ENCODE measurements at regions not wholly inside any gene's neighbourhood (a gene's known extent, or its start where the extent isn't known, plus 50 kb on each side); places are given as distances from the start of the nearest gene placed in this dataset.

DNA sequence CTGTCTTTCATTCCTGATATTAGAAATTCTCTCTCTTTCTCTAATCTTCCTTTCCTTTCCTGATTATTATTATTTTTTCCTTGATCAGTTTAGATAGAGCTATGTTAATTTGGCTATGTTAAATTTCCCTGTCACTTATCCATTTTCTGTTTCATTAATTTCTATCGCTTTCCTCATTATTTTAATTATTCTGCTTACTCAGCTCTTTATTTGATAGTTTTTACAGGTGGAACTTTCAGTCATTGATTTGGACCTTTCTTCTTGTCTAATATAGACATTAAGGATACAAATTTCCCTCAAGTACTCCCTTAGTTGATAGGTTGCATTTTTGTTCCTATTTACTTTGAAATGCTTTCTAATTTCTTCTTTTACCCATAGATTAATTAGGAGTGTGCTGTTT lies 442.3 kb downstream of the CDH26 start:
- no peak for DNase-seq

DNA sequence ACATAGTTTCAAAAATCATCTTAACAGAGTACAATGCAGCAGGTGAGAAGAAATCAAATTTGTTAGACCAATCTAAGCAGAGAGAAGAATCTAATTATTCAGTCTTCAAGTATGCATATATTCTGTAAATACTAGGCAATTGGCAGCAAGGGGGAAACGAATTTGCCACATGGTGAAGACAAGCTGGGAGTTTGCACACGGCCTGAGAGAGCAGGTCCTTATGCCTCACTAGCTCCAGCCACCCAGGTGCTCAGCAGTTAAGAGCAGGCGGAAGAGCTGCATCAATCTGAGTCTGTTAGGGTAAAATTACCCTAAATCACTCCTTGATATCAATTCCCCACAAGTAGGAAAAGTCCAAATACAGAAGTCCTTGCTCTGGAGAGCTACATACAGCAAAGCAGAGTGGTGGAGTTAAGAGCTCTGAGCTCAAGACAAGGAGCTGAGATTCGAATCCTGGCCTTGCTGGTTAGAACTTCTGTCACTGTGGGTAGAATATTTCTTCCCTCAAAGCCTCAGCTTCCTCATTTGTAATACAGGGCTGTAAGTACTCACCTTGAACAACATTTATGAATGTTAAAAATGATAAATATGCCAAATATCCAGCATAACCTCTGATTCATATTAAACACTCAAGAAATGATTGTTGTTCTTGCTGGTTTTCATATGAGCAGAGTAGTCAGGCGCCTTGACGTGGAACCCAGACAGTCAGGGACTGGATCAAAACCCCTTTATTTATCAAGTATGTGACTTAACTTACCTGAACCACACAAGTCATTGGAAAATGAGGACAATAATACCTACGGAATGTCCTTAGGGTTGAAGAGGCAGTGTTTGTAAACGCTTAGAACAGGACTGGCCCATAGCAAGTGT lies 444.2 kb downstream of the CDH26 start:
- no peak for DNase-seq

GRCh38 chr20:60403105-60403741 lies 445.0 kb downstream of the CDH26 start:
- DNase-seq = no peak

GRCh38 chr20:60407011-60407771 lies 449.0 kb downstream of the CDH26 start:
- DNase-seq = no peak

DNA sequence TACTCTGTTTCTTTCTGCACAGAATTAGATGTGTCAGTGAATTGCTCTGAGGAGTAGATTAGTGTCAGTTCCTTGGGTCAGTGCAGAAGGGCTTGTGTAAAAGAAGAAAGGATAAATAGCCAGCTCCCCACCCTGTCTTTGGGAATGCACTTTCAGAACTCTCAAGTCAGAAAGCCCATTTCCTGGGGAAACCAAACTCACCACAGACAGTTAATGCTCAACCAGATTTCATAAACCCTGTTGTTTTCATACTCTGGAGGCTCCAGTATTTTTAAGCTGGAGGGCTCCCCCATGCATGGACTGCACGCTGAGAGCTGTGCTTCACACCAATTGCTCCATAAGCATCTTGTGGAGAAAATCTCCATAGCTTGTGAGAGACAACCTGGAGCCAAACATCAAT lies 449.7 kb downstream of the CDH26 start:
- no peak for DNase-seq

DNA sequence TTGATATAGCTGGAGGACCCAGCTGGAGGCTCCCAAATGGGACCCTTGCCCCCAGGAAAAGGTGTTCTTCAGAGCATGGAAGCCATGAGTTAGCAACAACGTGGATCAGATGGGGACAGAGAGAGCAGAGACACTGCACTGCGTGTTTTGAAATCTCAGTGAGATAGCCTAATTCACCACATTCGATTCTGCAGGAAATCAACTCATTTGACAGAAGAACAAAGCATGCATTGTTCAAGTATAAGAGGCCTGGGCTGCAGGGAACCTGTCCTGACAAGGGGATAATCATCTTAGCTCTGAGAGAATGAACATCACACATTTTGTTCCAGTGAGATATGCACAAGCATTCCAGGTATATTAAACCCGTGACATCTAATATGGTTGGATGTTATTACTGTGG lies 450.2 kb downstream of the CDH26 start:
- no peak for DNase-seq

DNA sequence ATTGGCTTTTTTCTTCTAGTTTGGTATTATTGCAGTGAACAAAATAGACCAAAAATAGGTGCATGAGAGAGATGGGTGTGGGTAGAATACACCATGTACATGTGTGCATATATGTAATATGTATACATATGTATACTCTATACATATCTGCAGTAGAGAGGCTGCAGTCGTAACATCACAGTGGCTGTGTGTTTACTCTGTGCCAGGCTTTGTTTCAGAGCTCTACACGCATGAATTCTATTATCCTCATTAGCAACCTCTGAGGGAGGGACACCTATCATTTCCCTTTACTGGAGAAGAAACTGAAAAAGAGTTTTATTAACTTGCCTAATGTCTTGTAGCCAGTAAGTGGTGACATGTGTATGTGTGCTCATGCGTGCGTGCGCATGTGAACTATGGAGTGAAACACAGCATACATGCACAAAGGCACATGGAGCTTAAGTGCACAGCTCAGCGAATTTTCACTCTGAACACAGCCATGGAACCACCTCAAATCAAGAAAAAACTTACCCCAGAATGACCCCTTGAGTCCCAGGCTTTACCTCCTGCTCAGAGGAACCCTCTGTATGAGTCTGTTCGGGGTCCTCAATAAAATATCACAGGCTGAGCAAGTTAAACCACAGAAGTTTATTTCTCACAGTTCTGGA lies 452.5 kb downstream of the CDH26 start:
- DNase-seq = no peak

DNA sequence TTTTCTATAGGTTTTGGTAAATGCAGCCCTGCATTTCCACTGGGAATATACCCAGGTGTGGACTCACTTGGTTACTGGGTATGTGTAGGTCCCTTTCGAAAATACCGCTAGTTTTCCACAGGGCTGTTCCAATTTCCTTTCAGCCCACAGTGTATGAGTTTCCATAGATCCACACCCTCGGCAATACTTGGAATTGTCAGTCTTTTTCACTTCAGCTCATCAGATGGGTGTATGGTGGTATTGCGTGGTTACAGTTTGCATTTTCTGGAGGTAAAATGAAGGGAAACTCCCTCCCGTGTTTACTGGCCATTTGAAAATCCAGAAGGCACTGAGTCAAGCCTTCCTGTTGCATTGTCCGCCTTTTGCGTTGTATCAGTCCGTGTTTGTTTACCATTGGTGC lies 453.6 kb downstream of the CDH26 start:
- DNase-seq = no peak

GRCh38 chr20:60420676-60421229 lies 462.5 kb downstream of the CDH26 start:
- DNase-seq = no peak

GRCh38 chr20:60422848-60423247 lies 464.6 kb downstream of the CDH26 start:
- DNase-seq = no peak

- no peak for DNase-seq
Observed at GRCh38 chr20:60424267-60424902, 466.2 kb downstream of the CDH26 start.

DNA sequence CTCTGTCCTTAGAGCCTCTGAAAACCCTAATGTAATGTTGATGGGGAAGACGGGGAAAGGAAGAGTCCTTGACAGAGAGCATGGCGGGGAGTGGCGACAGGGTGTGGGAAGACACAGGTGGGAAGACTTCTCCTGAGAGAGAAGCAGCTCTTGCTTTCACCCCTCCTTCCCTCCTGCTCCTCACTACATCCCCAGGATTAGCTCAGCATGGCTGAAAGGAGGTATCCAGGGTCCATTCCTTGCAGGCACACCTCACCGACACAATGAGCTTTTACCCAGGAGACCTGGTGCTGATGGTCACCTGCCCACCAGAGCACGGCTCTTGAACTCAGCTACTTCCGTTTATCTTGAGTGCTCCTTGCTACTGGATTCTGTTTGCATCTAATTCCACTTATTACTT lies 469.3 kb downstream of the CDH26 start:
- DNase-seq = no peak

DNA sequence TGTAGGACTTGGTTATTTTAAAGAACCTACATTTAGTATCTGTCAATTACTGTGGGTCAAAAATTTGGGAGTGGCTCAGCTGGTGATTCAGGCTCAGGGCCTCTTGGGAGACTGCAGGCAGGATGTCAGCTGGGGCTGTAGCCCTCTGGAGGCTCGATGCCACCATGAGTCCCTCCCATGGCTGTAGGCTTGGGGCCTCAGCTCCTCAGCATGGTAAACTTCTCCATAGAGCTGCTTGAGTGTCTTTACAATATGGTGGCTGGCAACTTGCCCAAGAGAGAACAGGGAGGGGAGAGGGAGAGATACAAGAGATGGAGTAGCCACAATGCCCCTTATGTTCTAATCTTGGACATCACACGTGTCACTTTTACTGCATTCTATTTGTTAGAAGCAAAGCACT lies 470.4 kb downstream of the CDH26 start:
- no peak for DNase-seq

- no peak for DNase-seq
Observed at GRCh38 chr20:60430516-60431001, 472.3 kb downstream of the CDH26 start.

GRCh38 chr20:60431349-60431748 lies 473.1 kb downstream of the CDH26 start:
- no peak for DNase-seq

GRCh38 chr20:60437418-60437817 lies 479.2 kb downstream of the CDH26 start:
- DNase-seq = no peak

DNA sequence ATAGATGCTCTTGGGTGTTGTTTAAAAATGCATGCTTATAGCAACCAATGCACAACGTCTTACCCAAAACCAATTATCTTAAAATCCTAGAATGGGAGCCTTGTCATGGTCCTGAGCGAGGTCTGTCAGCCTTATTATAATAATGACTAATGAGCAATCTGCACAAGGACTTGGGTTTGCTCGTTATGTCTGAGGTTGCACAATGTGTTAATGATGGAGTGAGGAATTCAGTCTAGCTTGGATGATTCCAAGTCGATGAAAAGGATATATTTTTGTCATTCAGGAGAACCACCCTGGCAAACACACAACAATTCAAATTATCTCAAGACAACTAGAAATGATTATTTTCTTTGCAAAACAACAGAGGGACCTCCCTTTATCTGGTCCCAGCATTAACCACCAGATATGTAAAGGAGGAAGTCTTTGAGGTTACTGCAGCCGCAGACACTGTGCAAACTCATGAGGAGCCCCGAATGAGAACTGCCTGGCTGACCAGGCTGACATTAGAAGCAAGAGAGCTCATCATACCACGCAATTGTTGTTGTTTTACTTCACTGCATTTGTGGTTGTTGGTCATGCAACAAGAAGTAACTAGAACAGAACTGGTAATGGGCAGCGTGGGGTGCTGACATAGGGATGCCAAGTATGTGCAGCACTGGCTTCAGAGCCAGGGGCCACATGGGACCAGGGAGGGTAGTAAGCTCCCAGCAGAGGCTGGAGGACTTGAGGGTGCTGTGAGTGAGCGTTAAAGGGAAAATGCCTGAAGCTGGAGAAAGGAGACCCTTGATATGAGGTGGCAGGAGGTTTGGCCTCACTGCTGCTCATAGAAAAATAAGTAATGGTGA lies 488.3 kb downstream of the CDH26 start:
- DNase-seq = no peak

GRCh38 chr20:60447703-60448102 lies 489.5 kb downstream of the CDH26 start:
- DNase-seq = no peak

DNA sequence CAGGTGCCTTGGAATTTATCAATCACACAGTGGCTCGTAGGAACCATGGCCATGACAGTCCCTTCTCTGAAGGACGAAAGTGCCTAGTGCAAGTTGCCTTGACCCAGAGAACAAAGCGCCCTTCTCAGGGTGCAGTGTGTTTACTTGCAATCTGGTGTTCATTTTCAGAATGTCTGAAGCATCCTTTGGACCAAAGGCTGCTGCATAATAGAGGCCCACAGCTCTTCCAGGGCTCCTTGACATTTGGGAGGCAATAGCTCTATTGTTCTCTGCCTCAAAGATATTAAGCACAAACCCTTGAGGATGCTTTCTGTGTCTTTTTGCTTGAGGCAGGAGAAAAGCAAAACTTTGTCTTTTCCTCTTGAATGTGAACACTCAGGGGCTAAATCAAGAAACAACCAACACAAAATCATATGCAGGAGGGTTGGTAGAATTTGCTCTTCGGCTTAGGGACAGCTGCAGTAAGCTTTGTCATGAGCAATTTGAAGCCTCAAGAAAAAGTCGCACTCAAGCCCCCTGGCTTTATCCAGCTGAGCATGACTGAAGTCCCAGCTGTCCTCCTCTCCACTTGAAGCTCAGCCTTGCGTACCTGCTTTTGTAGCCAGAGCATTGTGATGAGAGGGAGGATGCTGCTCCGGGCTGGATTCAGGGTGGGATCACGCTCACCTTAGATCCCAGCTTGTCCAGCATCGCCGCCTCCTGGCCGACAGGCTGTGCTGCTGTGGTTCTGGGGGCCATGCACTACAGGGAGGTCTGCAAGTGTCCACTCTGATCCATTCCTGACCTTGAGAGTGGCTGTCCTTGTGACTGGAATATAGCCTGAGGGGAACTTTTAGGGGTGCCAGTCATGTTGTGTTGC lies 495.4 kb downstream of the CDH26 start:
- no peak for DNase-seq

DNA sequence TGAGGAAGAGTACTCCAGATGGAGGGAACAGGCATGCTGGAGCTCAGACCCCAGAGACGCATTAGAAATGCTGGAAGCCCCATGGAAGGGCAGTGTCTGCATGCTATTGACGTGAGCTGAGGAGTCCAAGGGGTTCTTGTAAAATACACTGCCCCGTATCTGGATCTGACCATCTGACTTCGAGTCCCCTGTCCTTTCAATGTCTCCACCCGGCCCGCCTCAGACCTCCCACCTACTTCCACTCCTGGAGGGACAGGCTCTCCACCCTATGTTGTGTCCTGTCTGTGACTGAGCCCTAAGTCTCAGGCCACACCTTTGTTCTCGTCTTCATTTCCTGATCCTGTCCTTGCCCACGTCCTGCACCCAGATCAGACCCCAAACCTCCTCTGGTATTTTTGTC lies 496.3 kb downstream of the CDH26 start:
- DNase-seq = no peak

Data from NCI-H510A (cell line).